HG03060 (cell line): ENCODE measurements at regions not wholly inside any gene's neighbourhood (a gene's known extent, or its start where the extent isn't known, plus 50 kb on each side); places are given as distances from the start of the nearest gene placed in this dataset.

ENCODE experiments used
- ATAC-seq: cut with Tn5 transposase; IDR thresholded peaks from one replicate; pipeline ENCODE4 v1.9.1; 2021; ENCODE audit warnings: low read depth, moderate number of reproducible peaks; ENCODE audit not compliant: unreplicated experiment

- no peak for ATAC-seq
Measured at GRCh38 chr15:61500951-61501620, 272.0 kb upstream of the RORA start.

- ATAC-seq: no peak
Measured at GRCh38 chr15:61500523-61500922, 271.4 kb upstream of the RORA start.

- no peak for ATAC-seq
Measured at GRCh38 chr15:61499376-61499775, 270.3 kb upstream of the RORA start.

- no peak for ATAC-seq
Measured at GRCh38 chr15:61489571-61489970, 260.5 kb upstream of the RORA start.

- no peak for ATAC-seq
Measured at GRCh38 chr15:61483599-61483998, 254.5 kb upstream of the RORA start.

GRCh38 chr15:61481886-61482285 is 252.8 kb upstream of the RORA start:
- ATAC-seq: no peak

- no peak for ATAC-seq
Measured at GRCh38 chr15:61480863-61481262, 251.8 kb upstream of the RORA start.

- no peak for ATAC-seq
Measured at GRCh38 chr15:61480295-61480694, 251.2 kb upstream of the RORA start.

- ATAC-seq: no peak
Measured at GRCh38 chr15:61479613-61480012, 250.5 kb upstream of the RORA start.

- no peak for ATAC-seq
Measured at GRCh38 chr15:61476741-61477140, 247.6 kb upstream of the RORA start.

- no peak for ATAC-seq
Measured at GRCh38 chr15:61474796-61475195, 245.7 kb upstream of the RORA start.

- ATAC-seq: no peak
Measured at GRCh38 chr15:61467823-61468222, 238.7 kb upstream of the RORA start.

GRCh38 chr15:61459785-61460707 is 230.9 kb upstream of the RORA start:
- ATAC-seq: no peak

- no peak for ATAC-seq
Measured at GRCh38 chr15:61457050-61457733, 228.1 kb upstream of the RORA start.

GRCh38 chr15:61449186-61449702 is 220.1 kb upstream of the RORA start:
- no peak for ATAC-seq

GRCh38 chr15:61447981-61448380 is 218.9 kb upstream of the RORA start:
- no peak for ATAC-seq

GRCh38 chr15:61444585-61444984 is 215.5 kb upstream of the RORA start:
- ATAC-seq: no peak

GRCh38 chr15:61442821-61443220 is 213.7 kb upstream of the RORA start:
- no peak for ATAC-seq

GRCh38 chr15:61441891-61442290 is 212.8 kb upstream of the RORA start:
- ATAC-seq: no peak

- ATAC-seq: no peak
Measured at GRCh38 chr15:61426466-61426865, 197.4 kb upstream of the RORA start.

GRCh38 chr15:61425934-61426333 is 196.8 kb upstream of the RORA start:
- no peak for ATAC-seq
